Retinal pigment epithelial cell (primary cell): ENCODE measurements at regions not wholly inside any gene's neighbourhood (a gene's known extent, or its start where the extent isn't known, plus 50 kb on each side); places are given as distances from the start of the nearest gene placed in this dataset.

Source experiments
- DNase-seq: peaks from one replicate; pipeline ENCODE4 v3.0.0-alpha.2; 2010; ENCODE audit warnings: low read depth
- H3K4me3 ChIP-seq: 2 replicates; pipeline ENCODE4 v1.5.1; 2011; ENCODE audit warnings: mild to moderate bottlenecking, low read length, control low read depth, moderate library complexity
- TF ChIP-seq, protein P1 (sequence below): conservative IDR thresholded peaks from 2 replicates; pipeline ENCODE4 v1.5.1; 2011; ENCODE audit warnings: low read depth, low read length, control low read depth, inconsistent platforms

DNA sequence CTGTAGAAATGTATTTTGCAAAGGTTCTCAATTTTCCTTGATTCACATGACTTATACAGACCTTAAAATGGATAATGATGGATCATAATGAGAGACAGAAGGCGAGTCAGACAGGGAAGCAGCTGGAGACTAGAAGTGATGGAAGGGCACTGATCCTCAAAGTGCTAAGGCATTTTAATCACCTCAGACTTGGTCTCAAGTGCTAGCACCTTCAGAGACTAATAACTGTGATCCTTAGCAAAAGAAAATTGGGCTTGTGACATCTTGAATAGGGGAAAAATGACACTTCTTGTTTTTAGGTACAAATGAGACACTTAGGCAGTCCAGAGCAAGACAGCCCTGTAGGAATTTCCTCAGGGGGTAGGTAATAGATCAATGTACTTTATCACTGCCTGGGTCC is 1011.7 kb downstream of the SQOR start:
- H3K4me3 ChIP-seq, result no peak overlapping the region
- no peak for DNase-seq
- TF ChIP-seq, protein P1, sequence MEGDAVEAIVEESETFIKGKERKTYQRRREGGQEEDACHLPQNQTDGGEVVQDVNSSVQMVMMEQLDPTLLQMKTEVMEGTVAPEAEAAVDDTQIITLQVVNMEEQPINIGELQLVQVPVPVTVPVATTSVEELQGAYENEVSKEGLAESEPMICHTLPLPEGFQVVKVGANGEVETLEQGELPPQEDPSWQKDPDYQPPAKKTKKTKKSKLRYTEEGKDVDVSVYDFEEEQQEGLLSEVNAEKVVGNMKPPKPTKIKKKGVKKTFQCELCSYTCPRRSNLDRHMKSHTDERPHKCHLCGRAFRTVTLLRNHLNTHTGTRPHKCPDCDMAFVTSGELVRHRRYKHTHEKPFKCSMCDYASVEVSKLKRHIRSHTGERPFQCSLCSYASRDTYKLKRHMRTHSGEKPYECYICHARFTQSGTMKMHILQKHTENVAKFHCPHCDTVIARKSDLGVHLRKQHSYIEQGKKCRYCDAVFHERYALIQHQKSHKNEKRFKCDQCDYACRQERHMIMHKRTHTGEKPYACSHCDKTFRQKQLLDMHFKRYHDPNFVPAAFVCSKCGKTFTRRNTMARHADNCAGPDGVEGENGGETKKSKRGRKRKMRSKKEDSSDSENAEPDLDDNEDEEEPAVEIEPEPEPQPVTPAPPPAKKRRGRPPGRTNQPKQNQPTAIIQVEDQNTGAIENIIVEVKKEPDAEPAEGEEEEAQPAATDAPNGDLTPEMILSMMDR, result no peak

DNA sequence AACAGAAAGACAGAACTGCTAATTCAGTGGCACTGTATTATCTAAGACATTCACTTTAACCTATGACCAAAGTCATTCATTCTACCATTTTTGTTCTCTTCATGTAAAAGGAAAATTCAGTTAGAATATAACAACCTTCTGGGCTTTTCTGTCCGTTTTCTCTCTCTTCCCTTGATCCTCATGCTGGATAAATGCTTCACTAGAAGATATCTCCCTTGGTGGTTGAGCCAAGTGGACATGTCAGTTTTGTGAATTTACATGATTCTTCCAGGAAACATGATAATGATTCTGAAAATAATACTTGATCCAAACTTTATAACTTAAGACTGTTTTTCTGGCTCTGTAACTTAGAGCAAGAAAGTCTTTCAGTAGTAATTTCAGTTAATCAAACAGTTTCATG is 1012.2 kb downstream of the SQOR start:
- H3K4me3 ChIP-seq, result no peak overlapping the region
- DNase-seq, result no peak
- TF ChIP-seq, protein P1, result no peak

GRCh38 chr15:46652266-46652665 is 1017.4 kb downstream of the SQOR start:
- H3K4me3 ChIP-seq, result no peak overlapping the region
- no peak for DNase-seq
- TF ChIP-seq, protein P1, result no peak

DNA sequence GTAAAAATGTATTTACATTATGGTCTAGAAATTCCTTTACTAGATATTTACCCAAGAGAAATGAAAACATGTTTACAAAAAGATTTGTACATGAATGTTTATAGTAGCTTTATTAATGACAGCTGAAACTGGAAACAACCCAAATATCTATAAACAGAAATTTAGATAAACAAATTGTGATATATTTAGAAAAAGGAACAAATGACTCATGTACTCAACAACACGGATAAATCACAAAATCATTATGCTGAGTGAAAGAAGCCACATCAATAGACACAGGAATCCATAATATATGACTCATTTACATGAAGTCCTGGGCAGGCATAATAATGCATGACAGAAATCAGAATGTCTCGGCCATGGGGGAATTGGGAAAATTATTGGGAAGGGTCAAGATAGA is 1020.2 kb downstream of the SQOR start:
- DNase-seq, result no peak
- no peak overlapping the region for H3K4me3 ChIP-seq
- TF ChIP-seq, protein P1, result no peak

DNA sequence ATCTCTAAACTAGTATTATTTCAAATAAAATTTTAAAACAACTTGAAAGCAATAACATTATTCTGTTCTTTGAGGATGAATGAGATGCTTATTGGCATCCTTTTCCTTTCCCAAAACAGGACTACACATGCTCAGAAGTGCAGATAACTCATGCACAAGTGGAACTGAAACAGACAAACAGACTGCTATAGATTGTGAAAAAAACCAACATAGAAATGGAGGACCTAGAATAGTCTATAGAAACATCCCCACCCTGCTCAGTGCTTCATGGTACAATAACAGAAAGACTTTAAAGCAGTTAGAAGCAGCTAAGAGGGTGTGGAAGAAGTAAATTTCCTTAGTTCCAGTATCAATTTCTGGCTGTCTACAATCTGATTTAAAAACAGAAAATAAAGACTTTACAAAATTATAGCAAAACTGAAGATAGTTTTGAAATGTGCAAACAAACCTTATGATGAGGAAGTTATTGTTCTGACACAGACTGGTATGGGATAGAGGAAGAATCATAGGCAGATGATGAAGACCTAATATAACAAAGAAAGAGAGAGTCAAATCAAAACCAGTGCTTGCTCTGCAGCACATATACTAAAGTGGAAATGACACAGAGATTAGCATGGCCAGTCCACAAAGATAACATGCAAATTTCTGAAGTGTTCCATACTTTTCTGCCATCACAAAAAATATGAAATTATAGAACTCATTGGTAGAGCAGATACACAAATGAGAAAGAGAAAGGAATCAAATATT is 1025.4 kb downstream of the SQOR start:
- TF ChIP-seq, protein P1, result no peak
- no peak overlapping the region for H3K4me3 ChIP-seq
- no peak for DNase-seq

DNA sequence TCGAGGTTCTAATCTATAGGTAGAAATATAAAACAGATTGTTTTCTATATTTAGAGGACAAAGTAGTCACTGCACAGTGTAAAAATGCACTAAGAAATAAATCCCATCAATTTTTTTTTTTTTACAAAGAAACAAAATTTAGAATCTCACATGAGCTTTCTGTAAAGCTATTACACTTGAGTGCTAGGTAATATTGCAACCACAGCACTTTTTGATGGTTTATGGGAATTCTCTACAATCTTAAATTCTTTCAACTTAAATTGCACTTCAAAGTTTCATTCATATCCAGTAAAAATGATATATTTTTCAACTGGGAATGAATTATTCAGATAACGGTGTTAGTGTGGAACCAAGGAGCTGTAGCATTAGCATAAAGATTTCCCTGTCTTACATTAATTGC is 1035.4 kb downstream of the SQOR start:
- no peak overlapping the region for H3K4me3 ChIP-seq
- TF ChIP-seq, protein P1, result no peak
- no peak for DNase-seq

DNA sequence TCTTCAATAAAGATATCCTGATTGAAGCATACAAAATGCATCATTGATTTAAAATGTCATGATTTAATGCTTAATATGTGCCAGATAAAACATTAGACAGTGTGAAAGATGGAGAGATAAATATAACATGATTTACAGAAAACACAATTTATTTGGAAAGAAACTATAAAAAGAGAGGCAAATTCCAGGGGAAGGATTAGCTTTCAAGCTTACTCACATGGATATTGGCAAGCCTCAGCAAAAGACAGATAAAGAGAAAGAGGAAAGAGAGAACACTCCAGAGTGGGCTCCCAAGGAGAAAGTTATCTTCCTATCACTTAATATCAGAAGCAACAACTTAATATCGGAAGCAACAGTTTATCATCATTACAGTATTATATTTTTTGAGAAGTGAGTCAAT is 1036.5 kb downstream of the SQOR start:
- no peak overlapping the region for H3K4me3 ChIP-seq
- no peak for DNase-seq
- TF ChIP-seq, protein P1, result no peak
